NT2/D1 (cell line): ENCODE measurements at regions not wholly inside any gene's neighbourhood (a gene's known extent, or its start where the extent isn't known, plus 50 kb on each side); places are given as distances from the start of the nearest gene placed in this dataset.
"Not testable (repeated sequence)": the region's sequence is repeated elsewhere in the genome, so short reads cannot be mapped to it uniquely, and the experiment has no call there.

Experiments used
- SUZ12 ChIP-seq: IDR thresholded peaks from 2 replicates; pipeline ENCODE4 v1.6.1; 2011; ENCODE audit not compliant: insufficient read length, insufficient read depth; ENCODE audit errors: extremely low read depth
- YY1 ChIP-seq: IDR thresholded peaks from 2 replicates; pipeline ENCODE4 v1.6.1; 2011; ENCODE audit not compliant: insufficient read length, insufficient read depth
- ZNF274 ChIP-seq: IDR thresholded peaks from 2 replicates; pipeline ENCODE4 v1.6.1; 2011; ENCODE audit warnings: mild to moderate bottlenecking, low read depth, low read length

- TF ChIP-seq YY1, ZNF274, SUZ12: not testable (repeated sequence)
Measured at GRCh38 chr10:18856623-18857022, 192.0 kb upstream of the MALRD1 start.
